Nephron progenitor cell (in vitro differentiated cells): ENCODE measurements at regions not wholly inside any gene's neighbourhood (a gene's known extent, or its start where the extent isn't known, plus 50 kb on each side); places are given as distances from the start of the nearest gene placed in this dataset.

Source experiments
- DNase-seq: peaks from one replicate; pipeline ENCODE4 v3.0.0; 2021
- H3K27ac Mint-ChIP-seq: 2 replicates; pipeline ENCODE4 v1.8.0; 2021; ENCODE audit warnings: mild to moderate bottlenecking, moderate library complexity, mixed read lengths
- H3K27me3 Mint-ChIP-seq: 2 replicates; pipeline ENCODE4 v1.8.0; 2021; ENCODE audit warnings: mild to moderate bottlenecking, low read depth, mixed read lengths; ENCODE audit not compliant: poor library complexity
- H3K36me3 Mint-ChIP-seq: 2 replicates; pipeline ENCODE4 v1.8.0; 2021; ENCODE audit warnings: low read depth, mixed read lengths
- H3K4me1 Mint-ChIP-seq: 2 replicates; pipeline ENCODE4 v1.8.0; 2021; ENCODE audit warnings: mixed read lengths
- H3K4me3 Mint-ChIP-seq: 2 replicates; pipeline ENCODE4 v1.8.0; 2021; ENCODE audit warnings: mild to moderate bottlenecking, moderate library complexity, mixed read lengths
- H3K9me3 Mint-ChIP-seq: 2 replicates; pipeline ENCODE4 v1.8.0; 2021; ENCODE audit warnings: mild to moderate bottlenecking, moderate library complexity, mixed read lengths
- TF ChIP-seq, protein P1 (sequence below): fragments of 200-600 bp; sonication (generic); IDR thresholded peaks from 2 replicates; pipeline ENCODE4 v1.5.0; 2021; ENCODE audit warnings: antibody characterized with exemption

GRCh38 chr4:44861756-44862155, 135.4 kb upstream of the GNPDA2 start:
- Mint-ChIP-seq H3K27me3 (no peaks in the 10 kb centered on the region), H3K4me1 (no peaks in the 10 kb centered on the region), H3K36me3 (no peaks in the 10 kb centered on the region), H3K4me3 (no peak overlapping the region), H3K9me3 (no peaks in the 10 kb centered on the region), H3K27ac (no peak overlapping the region)
- no peak for DNase-seq
- TF ChIP-seq, protein P1, sequence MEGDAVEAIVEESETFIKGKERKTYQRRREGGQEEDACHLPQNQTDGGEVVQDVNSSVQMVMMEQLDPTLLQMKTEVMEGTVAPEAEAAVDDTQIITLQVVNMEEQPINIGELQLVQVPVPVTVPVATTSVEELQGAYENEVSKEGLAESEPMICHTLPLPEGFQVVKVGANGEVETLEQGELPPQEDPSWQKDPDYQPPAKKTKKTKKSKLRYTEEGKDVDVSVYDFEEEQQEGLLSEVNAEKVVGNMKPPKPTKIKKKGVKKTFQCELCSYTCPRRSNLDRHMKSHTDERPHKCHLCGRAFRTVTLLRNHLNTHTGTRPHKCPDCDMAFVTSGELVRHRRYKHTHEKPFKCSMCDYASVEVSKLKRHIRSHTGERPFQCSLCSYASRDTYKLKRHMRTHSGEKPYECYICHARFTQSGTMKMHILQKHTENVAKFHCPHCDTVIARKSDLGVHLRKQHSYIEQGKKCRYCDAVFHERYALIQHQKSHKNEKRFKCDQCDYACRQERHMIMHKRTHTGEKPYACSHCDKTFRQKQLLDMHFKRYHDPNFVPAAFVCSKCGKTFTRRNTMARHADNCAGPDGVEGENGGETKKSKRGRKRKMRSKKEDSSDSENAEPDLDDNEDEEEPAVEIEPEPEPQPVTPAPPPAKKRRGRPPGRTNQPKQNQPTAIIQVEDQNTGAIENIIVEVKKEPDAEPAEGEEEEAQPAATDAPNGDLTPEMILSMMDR: no peak

DNA sequence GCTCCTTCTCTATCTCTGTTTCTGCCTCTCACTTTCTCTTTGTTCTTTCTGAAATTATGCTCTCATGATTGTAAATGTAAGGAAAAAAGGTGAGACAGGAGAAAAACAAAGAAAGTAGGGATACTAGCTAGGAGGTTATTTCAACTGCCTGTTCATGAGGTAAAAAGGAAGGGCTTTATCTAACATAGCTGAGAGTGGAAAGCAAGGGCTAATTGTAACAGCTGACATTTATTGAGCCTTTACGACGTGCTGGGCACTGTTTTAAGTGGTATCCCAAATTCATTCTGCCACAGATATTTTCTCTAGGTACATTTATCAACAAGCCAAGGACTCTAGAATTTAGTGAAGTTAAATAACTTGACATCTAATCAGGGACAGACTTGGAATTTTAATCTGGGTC, 133.1 kb upstream of the GNPDA2 start:
- Mint-ChIP-seq H3K9me3 (no peaks in the 10 kb centered on the region), H3K4me1 (no peaks in the 10 kb centered on the region), H3K36me3 (no peaks in the 10 kb centered on the region), H3K27ac (no peak overlapping the region), H3K27me3 (no peaks in the 10 kb centered on the region), H3K4me3 (no peak overlapping the region)
- TF ChIP-seq, protein P1: no peak
- DNase-seq: no peak

DNA sequence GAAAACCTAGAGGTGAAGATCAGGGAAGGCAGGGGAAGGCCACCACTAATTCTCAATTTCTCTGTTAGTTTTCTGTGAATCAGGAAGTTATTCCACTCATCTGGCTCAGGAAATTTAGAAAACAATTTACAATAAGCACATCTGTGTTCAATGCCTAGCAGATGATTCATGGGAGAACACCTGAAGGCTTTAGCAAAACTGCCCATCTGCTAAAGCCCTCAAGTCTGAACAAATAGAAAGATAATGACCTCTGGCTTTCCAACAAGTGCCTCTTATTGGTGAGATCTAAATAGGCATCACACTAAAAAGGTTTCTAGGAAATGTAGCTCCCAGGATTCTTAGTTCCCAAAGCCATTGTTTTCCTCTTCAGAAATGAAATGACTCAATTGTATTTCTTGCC, 122.1 kb upstream of the GNPDA2 start:
- H3K27me3 Mint-ChIP-seq: peaks cover 4% of the 10 kb centered on the region
- H3K36me3 Mint-ChIP-seq: no peaks in the 10 kb centered on the region
- H3K9me3 Mint-ChIP-seq: peaks cover 12% of the 10 kb centered on the region
- TF ChIP-seq, protein P1: no peak
- H3K27ac Mint-ChIP-seq: no peak overlapping the region
- no peaks in the 10 kb centered on the region for H3K4me1 Mint-ChIP-seq
- no peak overlapping the region for H3K4me3 Mint-ChIP-seq
- DNase-seq: no peak

DNA sequence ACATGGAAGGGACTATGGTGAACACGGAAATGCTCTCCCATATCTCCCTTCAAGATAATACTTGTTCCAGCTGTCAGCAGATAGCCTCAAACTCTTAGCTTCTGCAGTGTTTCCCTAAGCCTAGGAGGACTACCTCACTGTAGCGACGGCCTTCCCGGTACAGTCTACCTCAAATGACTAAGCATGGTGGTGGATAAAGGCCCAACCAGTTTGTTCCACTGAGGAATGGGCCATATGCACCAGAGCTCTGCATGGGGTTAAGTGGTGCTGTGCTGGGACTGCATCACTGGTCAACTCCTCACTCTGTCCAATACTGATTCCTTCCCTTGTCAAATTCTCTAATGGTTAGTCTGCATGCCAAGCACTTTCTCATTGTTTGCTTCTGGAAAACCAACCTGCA, 119.6 kb upstream of the GNPDA2 start:
- no peaks in the 10 kb centered on the region for H3K36me3 Mint-ChIP-seq
- H3K27me3 Mint-ChIP-seq: no peaks in the 10 kb centered on the region
- no peak for DNase-seq
- no peaks in the 10 kb centered on the region for H3K9me3 Mint-ChIP-seq
- TF ChIP-seq, protein P1: no peak
- H3K4me3 Mint-ChIP-seq: no peak overlapping the region
- H3K4me1 Mint-ChIP-seq: no peaks in the 10 kb centered on the region
- H3K27ac Mint-ChIP-seq: no peak overlapping the region

- Mint-ChIP-seq H3K4me1 (no peaks in the 10 kb centered on the region), H3K27me3 (no peaks in the 10 kb centered on the region), H3K4me3 (no peak overlapping the region), H3K27ac (no peak overlapping the region), H3K9me3 (no peaks in the 10 kb centered on the region), H3K36me3 (no peaks in the 10 kb centered on the region)
- DNase-seq: no peak
- TF ChIP-seq, protein P1: no peak
Observed at GRCh38 chr4:44845309-44845708, 119.0 kb upstream of the GNPDA2 start.

- Mint-ChIP-seq H3K27me3 (no peaks in the 10 kb centered on the region), H3K4me1 (no peaks in the 10 kb centered on the region), H3K27ac (no peak overlapping the region), H3K36me3 (no peaks in the 10 kb centered on the region), H3K4me3 (no peak overlapping the region), H3K9me3 (no peaks in the 10 kb centered on the region)
- no peak for DNase-seq
- TF ChIP-seq, protein P1: no peak
Observed at GRCh38 chr4:44842531-44842930, 116.2 kb upstream of the GNPDA2 start.
